B cell (primary cell): ENCODE measurements at regions not wholly inside any gene's neighbourhood (a gene's known extent, or its start where the extent isn't known, plus 50 kb on each side); places are given as distances from the start of the nearest gene placed in this dataset.
"Not testable (repeated sequence)": the region's sequence is repeated elsewhere in the genome, so short reads cannot be mapped to it uniquely, and the experiment has no call there.

ENCODE experiments used
- CTCF ChIP-seq: fragments of 200-600 bp; IDR thresholded peaks from one replicate; pipeline ENCODE4 v1.8.0; 2022; ENCODE audit warnings: antibody characterized with exemption, mild to moderate bottlenecking
- EZH2 ChIP-seq: IDR thresholded peaks from 2 replicates; pipeline ENCODE4 v1.6.1; 2012; ENCODE audit warnings: borderline replicate concordance, low read depth, mild to moderate bottlenecking, moderate library complexity, low read length; ENCODE audit not compliant: insufficient read depth, poor library complexity, severe bottlenecking

- TF ChIP-seq CTCF, EZH2: not testable (repeated sequence)
Observed at GRCh38 chr4:138860357-138860756, 155.2 kb upstream of the NOCT start.
